ENCODE measurements at regions not wholly inside any gene's neighbourhood (a gene's known extent, or its start where the extent isn't known, plus 50 kb on each side); places are given as distances from the start of the nearest gene placed in this dataset.
"Not testable (repeated sequence)": the region's sequence is repeated elsewhere in the genome, so short reads cannot be mapped to it uniquely, and the experiment has no call there.

GRCh38 chr7:39829028-39829427 lies 121.0 kb upstream of the CDK13 start:
- TF ChIP-seq, protein P1, sequence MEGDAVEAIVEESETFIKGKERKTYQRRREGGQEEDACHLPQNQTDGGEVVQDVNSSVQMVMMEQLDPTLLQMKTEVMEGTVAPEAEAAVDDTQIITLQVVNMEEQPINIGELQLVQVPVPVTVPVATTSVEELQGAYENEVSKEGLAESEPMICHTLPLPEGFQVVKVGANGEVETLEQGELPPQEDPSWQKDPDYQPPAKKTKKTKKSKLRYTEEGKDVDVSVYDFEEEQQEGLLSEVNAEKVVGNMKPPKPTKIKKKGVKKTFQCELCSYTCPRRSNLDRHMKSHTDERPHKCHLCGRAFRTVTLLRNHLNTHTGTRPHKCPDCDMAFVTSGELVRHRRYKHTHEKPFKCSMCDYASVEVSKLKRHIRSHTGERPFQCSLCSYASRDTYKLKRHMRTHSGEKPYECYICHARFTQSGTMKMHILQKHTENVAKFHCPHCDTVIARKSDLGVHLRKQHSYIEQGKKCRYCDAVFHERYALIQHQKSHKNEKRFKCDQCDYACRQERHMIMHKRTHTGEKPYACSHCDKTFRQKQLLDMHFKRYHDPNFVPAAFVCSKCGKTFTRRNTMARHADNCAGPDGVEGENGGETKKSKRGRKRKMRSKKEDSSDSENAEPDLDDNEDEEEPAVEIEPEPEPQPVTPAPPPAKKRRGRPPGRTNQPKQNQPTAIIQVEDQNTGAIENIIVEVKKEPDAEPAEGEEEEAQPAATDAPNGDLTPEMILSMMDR (IDR thresholded peaks at IDR 0.05) = no peak
- Histone ChIP-seq H3K36me3 (replicated peaks in 1 of 2; ENCODE audit: control insufficient read depth in 1 of 2, insufficient read depth in 2 of 2, low read length in 2 of 2) (no peaks in the 10 kb centered on the region), H3K27ac (ENCODE audit: low read depth in 1 of 2, low read length in 2 of 2) (no peak overlapping the region), H3K4me2 (replicated peaks; ENCODE audit: extremely low read depth, low read length, poor library complexity, severe bottlenecking) (no peak overlapping the region), H3K4me1 (ENCODE audit: control insufficient read depth in 1 of 2, insufficient read depth in 2 of 2, low read length in 2 of 2) (peaks cover 0 to 3% of the 10 kb centered on the region in 2 donors), H3K79me2 (ENCODE audit: insufficient read depth, low read length) (no peaks in the 10 kb centered on the region), H3K27me3 (ENCODE audit: control insufficient read depth in 2 of 2, insufficient read depth in 2 of 2, low read length in 2 of 2) (peaks cover 20 to 32% of the 10 kb centered on the region in 2 donors), H3K4me3 (replicated peaks in 1 of 3; ENCODE audit: low read depth in 2 of 3, low read length in 3 of 3) (no peak overlapping the region), H3K9me3 (replicated peaks in 1 of 2; ENCODE audit: control insufficient read depth in 1 of 2, insufficient read depth in 1 of 2, low read length in 2 of 2) (no peaks in the 10 kb centered on the region), H2AFZ (ENCODE audit: insufficient read depth, low read depth, low read length, poor library complexity, severe bottlenecking) (no peak overlapping the region), H4K20me1 (ENCODE audit: insufficient read depth, low read length) (no peaks in the 10 kb centered on the region), H3K9ac (ENCODE audit: insufficient read depth, low read length, poor library complexity, severe bottlenecking) (no peak overlapping the region)
- WGBS (ENCODE audit: insufficient coverage) = 100% methylated on average over 1 of the region's 2 CpGs
- DNase-seq = no peak
- no peak overlapping the region for H3K4me3 Mint-ChIP-seq
- H3K4me1 Mint-ChIP-seq = peaks cover 8% of the 10 kb centered on the region
- intact Hi-C loops (cut with micrococcal nuclease) = no loop called here
- H3K36me3 Mint-ChIP-seq = no peaks in the 10 kb centered on the region
- H3K9me3 Mint-ChIP-seq = peaks cover 0 to 6% (median 0%) of the 10 kb centered on the region in 7 donors
- peaks cover 25 to 38% (median 27%) of the 10 kb centered on the region in 3 donors for H3K27me3 Mint-ChIP-seq (ENCODE audit: low read depth in 3 of 3)
- no peak overlapping the region for H3K27ac Mint-ChIP-seq

DNA sequence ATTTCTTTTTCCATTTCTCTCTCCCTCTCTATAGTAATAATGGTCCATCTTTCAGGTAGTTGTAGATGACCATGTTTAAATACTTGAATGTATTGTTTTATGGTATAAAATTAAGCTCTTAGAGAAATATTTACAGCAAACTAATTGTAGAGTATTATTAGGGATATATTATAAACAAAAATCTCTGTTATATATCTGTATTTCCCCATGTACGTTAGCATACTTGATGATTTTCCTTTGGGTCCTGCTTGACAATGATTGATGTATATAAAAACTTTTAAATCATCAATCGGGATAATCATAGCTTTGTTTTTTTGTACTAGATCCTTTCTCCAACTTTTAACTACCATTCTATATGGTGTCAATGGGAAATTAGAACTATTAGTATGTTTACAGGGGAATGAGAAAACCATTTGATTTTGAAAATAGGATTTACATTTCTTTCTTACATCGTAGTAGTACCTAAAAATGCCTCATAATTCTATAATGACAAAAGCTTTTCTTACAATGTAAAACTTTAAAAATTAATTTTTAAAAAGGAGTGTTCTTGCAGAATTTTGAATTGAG lies 117.5 kb upstream of the CDK13 start:
- H3K4me1 ChIP-seq (ENCODE audit: control insufficient read depth in 1 of 2, insufficient read depth in 2 of 2, low read length in 2 of 2) = peaks cover 0 to 3% of the 10 kb centered on the region in 2 donors
- no peaks in the 10 kb centered on the region for H4K20me1 ChIP-seq (ENCODE audit: insufficient read depth, low read length)
- no CpG with 5 or more reads among the region's 3 CpGs for WGBS (ENCODE audit: insufficient coverage)
- H2AFZ ChIP-seq (ENCODE audit: insufficient read depth, low read depth, low read length, poor library complexity, severe bottlenecking) = no peak overlapping the region
- Mint-ChIP-seq H3K27me3 (ENCODE audit: low read depth in 3 of 3) (peaks cover 38 to 58% (median 45%) of the 10 kb centered on the region in 3 donors), H3K27ac (no peak overlapping the region), H3K4me3 (no peak overlapping the region), H3K36me3 (peaks cover 0 to 2% of the 10 kb centered on the region in 2 donors), H3K9me3 (peaks cover 0 to 10% (median 4%) of the 10 kb centered on the region in 7 donors), H3K4me1 (peaks cover 6% of the 10 kb centered on the region)
- intact Hi-C loops (cut with micrococcal nuclease) = no loop called here
- H3K4me2 ChIP-seq (replicated peaks; ENCODE audit: extremely low read depth, low read length, poor library complexity, severe bottlenecking) = no peak overlapping the region
- peaks cover 31 to 42% of the 10 kb centered on the region in 2 donors for H3K27me3 ChIP-seq (ENCODE audit: control insufficient read depth in 2 of 2, insufficient read depth in 2 of 2, low read length in 2 of 2)
- no peak for DNase-seq
- H3K9me3 ChIP-seq (replicated peaks in 1 of 2; ENCODE audit: control insufficient read depth in 1 of 2, insufficient read depth in 1 of 2, low read length in 2 of 2) = no peaks in the 10 kb centered on the region
- H3K27ac ChIP-seq (ENCODE audit: low read depth in 1 of 2, low read length in 2 of 2) = no peak overlapping the region
- H3K9ac ChIP-seq (ENCODE audit: insufficient read depth, low read length, poor library complexity, severe bottlenecking) = no peak overlapping the region
- H3K36me3 ChIP-seq (replicated peaks in 1 of 2; ENCODE audit: control insufficient read depth in 1 of 2, insufficient read depth in 2 of 2, low read length in 2 of 2) = no peaks in the 10 kb centered on the region
- no peak overlapping the region for H3K4me3 ChIP-seq (replicated peaks in 1 of 3; ENCODE audit: low read depth in 2 of 3, low read length in 3 of 3)
- H3K79me2 ChIP-seq (ENCODE audit: insufficient read depth, low read length) = no peaks in the 10 kb centered on the region
- TF ChIP-seq, protein P1 (IDR thresholded peaks at IDR 0.05) = no peak

DNA sequence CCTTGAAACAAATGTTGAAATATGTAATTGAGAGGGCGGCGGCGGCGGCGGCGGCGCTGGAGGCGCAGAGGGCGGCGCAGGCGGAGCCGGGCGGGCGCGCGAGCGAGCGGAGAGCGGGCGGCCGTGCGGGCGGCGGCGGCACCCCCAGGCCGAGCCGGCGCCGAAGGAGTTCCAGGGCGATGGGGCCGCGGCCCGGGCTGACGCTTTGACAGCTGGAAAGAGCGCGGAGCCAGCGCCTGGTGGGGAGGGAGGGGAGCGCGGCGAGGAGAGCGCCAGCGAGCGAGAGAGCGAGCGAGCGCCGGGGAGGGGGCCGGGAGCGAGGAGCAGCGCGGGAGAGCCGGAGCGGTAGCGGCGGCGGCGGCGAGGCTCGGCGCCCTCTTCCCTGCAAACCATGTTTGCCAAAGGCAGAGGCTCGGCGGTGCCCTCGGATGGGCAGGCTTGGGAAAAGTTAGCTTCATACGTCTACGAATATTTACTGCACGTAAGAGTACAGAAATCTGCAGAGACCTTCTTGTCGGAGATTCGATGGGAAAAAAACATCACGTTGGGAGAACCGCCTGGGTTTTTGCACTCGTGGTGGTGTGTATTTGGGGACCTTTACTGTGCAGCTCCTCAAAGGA lies 116.8 kb upstream of the CDK13 start:
- H3K36me3 ChIP-seq (replicated peaks in 1 of 2; ENCODE audit: control insufficient read depth in 1 of 2, insufficient read depth in 2 of 2, low read length in 2 of 2); H3K27ac ChIP-seq (ENCODE audit: low read depth in 1 of 2, low read length in 2 of 2); H3K4me1 ChIP-seq (ENCODE audit: control insufficient read depth in 1 of 2, insufficient read depth in 2 of 2, low read length in 2 of 2); intact Hi-C loops (cut with micrococcal nuclease); H3K27ac Mint-ChIP-seq; H3K36me3 Mint-ChIP-seq; H4K20me1 ChIP-seq (ENCODE audit: insufficient read depth, low read length); H3K79me2 ChIP-seq (ENCODE audit: insufficient read depth, low read length); H3K9me3 ChIP-seq (replicated peaks in 1 of 2; ENCODE audit: control insufficient read depth in 1 of 2, insufficient read depth in 1 of 2, low read length in 2 of 2); H3K4me1 Mint-ChIP-seq: not testable (repeated sequence)
- Histone ChIP-seq H3K9ac (ENCODE audit: insufficient read depth, low read length, poor library complexity, severe bottlenecking) (peak overlapping the region; percentile 21), H2AFZ (ENCODE audit: insufficient read depth, low read depth, low read length, poor library complexity, severe bottlenecking) (peak overlapping the region; percentile 50), H3K4me2 (replicated peaks; ENCODE audit: extremely low read depth, low read length, poor library complexity, severe bottlenecking) (peak overlapping the region; percentile 53), H3K4me3 (replicated peaks in 1 of 3; ENCODE audit: low read depth in 2 of 3, low read length in 3 of 3) (peak overlapping the region in 1 of 3 experiments; percentile 51), H3K27me3 (ENCODE audit: control insufficient read depth in 2 of 2, insufficient read depth in 2 of 2, low read length in 2 of 2) (peaks cover 31 to 42% of the 10 kb centered on the region in 2 donors)
- Mint-ChIP-seq H3K9me3 (peaks cover 0 to 10% (median 4%) of the 10 kb centered on the region in 7 donors), H3K27me3 (ENCODE audit: low read depth in 3 of 3) (peaks cover 36 to 59% (median 45%) of the 10 kb centered on the region in 3 donors), H3K4me3 (peak overlapping the region; percentile 43 to 85)
- DNase-seq = peak in 1 of 3 donors; percentile 4
- 1% methylated on average over 69 of the region's 71 CpGs for WGBS (ENCODE audit: insufficient coverage)
